ENCODE measurements at regions not wholly inside any gene's neighbourhood (a gene's known extent, or its start where the extent isn't known, plus 50 kb on each side); places are given as distances from the start of the nearest gene placed in this dataset.
"Not testable (repeated sequence)": the region's sequence is repeated elsewhere in the genome, so short reads cannot be mapped to it uniquely, and the experiment has no call there.

- TF ChIP-seq POLR2AphosphoS5 (IDR thresholded peaks at IDR 0.05) (no peak), POLR2A (IDR thresholded peaks at IDR 0.05) (no peak), CTCF (IDR thresholded peaks at IDR 0.05 in 8 of 11, conservative IDR thresholded peaks at IDR 0.05 in 3 of 11) (no peak)
- 83 to 90% (median 85%) methylated on average over 6 of the region's 6 CpGs for WGBS, 5 donors
- no peaks in the 10 kb centered on the region for H3K4me1 ChIP-seq
- DNase-seq = no peak
- no peak overlapping the region for H3K27ac ChIP-seq
- H3K9me3 ChIP-seq = peaks cover 0 to 8% (median 0%) of the 10 kb centered on the region in 8 donors
- intact Hi-C loops (cut with DNase I; ENCODE audit: low total_unique reads) = no loop called here
- H3K36me3 ChIP-seq = no peaks in the 10 kb centered on the region
- no peaks in the 10 kb centered on the region for H3K27me3 ChIP-seq (replicated peaks in 1 of 7)
- H3K4me3 ChIP-seq = no peak overlapping the region
Observed at GRCh38 chr2:195106681-195107380, 550.2 kb upstream of the SLC39A10 start.

- H3K4me1 ChIP-seq = no peaks in the 10 kb centered on the region
- H3K4me3 ChIP-seq = no peak overlapping the region
- no peak for TF ChIP-seq POLR2A (IDR thresholded peaks at IDR 0.05)
- no peak for TF ChIP-seq POLR2AphosphoS5 (IDR thresholded peaks at IDR 0.05)
- no peak for TF ChIP-seq CTCF (IDR thresholded peaks at IDR 0.05 in 8 of 11, conservative IDR thresholded peaks at IDR 0.05 in 3 of 11)
- H3K27me3 ChIP-seq (replicated peaks in 1 of 7) = no peaks in the 10 kb centered on the region
- intact Hi-C loops (cut with DNase I; ENCODE audit: low total_unique reads) = no loop called here
- DNase-seq = no peak
- no peaks in the 10 kb centered on the region for H3K36me3 ChIP-seq
- 81 to 93% (median 86%) methylated on average over 1 of the region's 1 CpG for WGBS, 5 donors
- no peaks in the 10 kb centered on the region for H3K9me3 ChIP-seq
- H3K27ac ChIP-seq = no peak overlapping the region
Observed at GRCh38 chr2:195105581-195105980, 551.4 kb upstream of the SLC39A10 start.

- Histone ChIP-seq H3K4me3 (no peak overlapping the region), H3K27ac (no peak overlapping the region), H3K36me3 (no peaks in the 10 kb centered on the region), H3K4me1 (no peaks in the 10 kb centered on the region), H3K27me3 (replicated peaks in 1 of 7) (no peaks in the 10 kb centered on the region), H3K9me3 (peaks cover 0 to 3% (median 0%) of the 10 kb centered on the region in 8 donors)
- TF ChIP-seq POLR2A (IDR thresholded peaks at IDR 0.05) = no peak
- TF ChIP-seq CTCF (IDR thresholded peaks at IDR 0.05 in 8 of 11, conservative IDR thresholded peaks at IDR 0.05 in 3 of 11) = no peak
- TF ChIP-seq POLR2AphosphoS5 (IDR thresholded peaks at IDR 0.05) = no peak
- intact Hi-C loops (cut with DNase I; ENCODE audit: low total_unique reads) = no loop called here
- DNase-seq = no peak
- 36 to 63% (median 53%) methylated on average over 2 of the region's 2 CpGs for WGBS, 5 donors
Observed at GRCh38 chr2:195094330-195094729, 562.7 kb upstream of the SLC39A10 start.

GRCh38 chr2:195092341-195092740 lies 564.7 kb upstream of the SLC39A10 start:
- intact Hi-C loops (cut with DNase I; ENCODE audit: low total_unique reads) = no loop called here
- Histone ChIP-seq H3K36me3 (no peaks in the 10 kb centered on the region), H3K27ac (no peak overlapping the region), H3K9me3 (peaks cover 0 to 8% (median 0%) of the 10 kb centered on the region in 8 donors), H3K4me1 (no peaks in the 10 kb centered on the region), H3K4me3 (no peak overlapping the region), H3K27me3 (replicated peaks in 1 of 7) (no peaks in the 10 kb centered on the region)
- no peak for TF ChIP-seq POLR2AphosphoS5 (IDR thresholded peaks at IDR 0.05)
- TF ChIP-seq POLR2A (IDR thresholded peaks at IDR 0.05) = no peak
- TF ChIP-seq CTCF (IDR thresholded peaks at IDR 0.05 in 8 of 11, conservative IDR thresholded peaks at IDR 0.05 in 3 of 11) = no peak
- no peak for DNase-seq

GRCh38 chr2:195072806-195073205 lies 584.2 kb upstream of the SLC39A10 start:
- DNase-seq; H3K27ac ChIP-seq; intact Hi-C loops (cut with DNase I; ENCODE audit: low total_unique reads); H3K4me3 ChIP-seq; H3K36me3 ChIP-seq; H3K9me3 ChIP-seq; H3K4me1 ChIP-seq; H3K27me3 ChIP-seq (replicated peaks in 1 of 7): not testable (repeated sequence)
- WGBS, 5 donors = 44 to 77% (median 60%) methylated on average over 2 to 8 of the region's 13 CpGs

Data from spleen (tissue), 11 donors.